ENCODE measurements at regions not wholly inside any gene's neighbourhood (a gene's known extent, or its start where the extent isn't known, plus 50 kb on each side); places are given as distances from the start of the nearest gene placed in this dataset.

GRCh38 chr9:29393064-29393463 lies 1819.8 kb upstream of the C9orf72 start:
- no peak overlapping the region for H3K27ac ChIP-seq
- no peak for DNase-seq
- no peaks in the 10 kb centered on the region for H3K36me3 ChIP-seq
- H3K4me3 ChIP-seq = no peak overlapping the region
- TF ChIP-seq CTCF (IDR thresholded peaks at IDR 0.05) (no peak), POLR2A (IDR thresholded peaks at IDR 0.05) (no peak)
- H3K9me3 ChIP-seq = peaks cover 0 to 2% (median 0%) of the 10 kb centered on the region in 12 donors
- H3K4me1 ChIP-seq = no peaks in the 10 kb centered on the region
- WGBS, 4 donors = 50 to 58% (median 51%) methylated on average over 2 of the region's 2 CpGs
- no peak for ATAC-seq
- no peaks in the 10 kb centered on the region for H3K27me3 ChIP-seq
- intact Hi-C loops (cut with DNase I) = no loop called here

DNA sequence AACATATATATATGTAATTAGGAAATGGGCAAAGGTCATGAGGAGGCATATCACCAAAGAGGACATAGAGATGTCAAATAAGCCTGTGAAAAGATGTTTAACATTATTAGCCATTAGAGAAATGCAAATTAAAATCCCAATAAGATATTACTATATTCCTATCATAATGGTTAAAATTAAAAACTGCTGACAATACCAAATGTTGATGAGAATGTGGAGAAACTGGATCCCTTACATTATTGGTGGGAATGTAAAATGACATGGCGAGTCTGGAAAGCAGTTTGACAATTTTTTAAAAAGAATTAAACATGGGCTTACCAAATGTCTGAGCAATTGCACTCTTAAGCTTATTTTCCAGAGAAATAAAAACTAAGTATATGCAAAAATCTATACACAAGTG lies 1821.6 kb upstream of the C9orf72 start:
- WGBS, 4 donors = 69 to 75% (median 73%) methylated on average over 1 of the region's 1 CpG
- Histone ChIP-seq H3K27ac (no peak overlapping the region), H3K27me3 (no peaks in the 10 kb centered on the region), H3K9me3 (peaks cover 0 to 3% (median 0%) of the 10 kb centered on the region in 12 donors), H3K4me3 (no peak overlapping the region), H3K36me3 (no peaks in the 10 kb centered on the region), H3K4me1 (no peaks in the 10 kb centered on the region)
- ATAC-seq (no peak), DNase-seq (no peak)
- TF ChIP-seq CTCF (IDR thresholded peaks at IDR 0.05) (no peak), POLR2A (IDR thresholded peaks at IDR 0.05) (no peak)
- intact Hi-C loops (cut with DNase I) = no loop called here

- H3K9me3 ChIP-seq = peaks cover 0 to 5% (median 0%) of the 10 kb centered on the region in 12 donors
- no peaks in the 10 kb centered on the region for H3K36me3 ChIP-seq
- H3K27me3 ChIP-seq = no peaks in the 10 kb centered on the region
- TF ChIP-seq POLR2A (IDR thresholded peaks at IDR 0.05) = no peak
- no peak for TF ChIP-seq CTCF (IDR thresholded peaks at IDR 0.05)
- H3K4me3 ChIP-seq = no peak overlapping the region
- intact Hi-C loops (cut with DNase I) = no loop called here
- 71 to 82% (median 76%) methylated on average over 3 of the region's 3 CpGs for WGBS, 4 donors
- H3K4me1 ChIP-seq = no peaks in the 10 kb centered on the region
- no peak for ATAC-seq
- no peak overlapping the region for H3K27ac ChIP-seq
- DNase-seq = no peak
Observed at GRCh38 chr9:29397148-29397547, 1823.9 kb upstream of the C9orf72 start.

GRCh38 chr9:29416204-29416603 lies 1842.9 kb upstream of the C9orf72 start:
- Histone ChIP-seq H3K27me3 (no peaks in the 10 kb centered on the region), H3K9me3 (no peaks in the 10 kb centered on the region), H3K4me1 (no peaks in the 10 kb centered on the region), H3K27ac (no peak overlapping the region), H3K36me3 (no peaks in the 10 kb centered on the region), H3K4me3 (no peak overlapping the region)
- intact Hi-C loops (cut with DNase I) = no loop called here
- no peak for ATAC-seq
- no peak for TF ChIP-seq POLR2A (IDR thresholded peaks at IDR 0.05)
- TF ChIP-seq CTCF (IDR thresholded peaks at IDR 0.05) = no peak
- WGBS, 4 donors = 76 to 85% (median 79%) methylated on average over 2 of the region's 2 CpGs
- no peak for DNase-seq
